GM21447 (cell line): ENCODE measurements at regions not wholly inside any gene's neighbourhood (a gene's known extent, or its start where the extent isn't known, plus 50 kb on each side); places are given as distances from the start of the nearest gene placed in this dataset.
"Not testable (repeated sequence)": the region's sequence is repeated elsewhere in the genome, so short reads cannot be mapped to it uniquely, and the experiment has no call there.

Source experiments
- ATAC-seq: cut with Tn5 transposase; IDR thresholded peaks from one replicate; pipeline ENCODE4 v1.9.1; 2021; ENCODE audit not compliant: unreplicated experiment

GRCh38 chr11:81602508-81602907, 1131.2 kb downstream of the FAM181B start:
- no peak for ATAC-seq

- no peak for ATAC-seq
Measured at GRCh38 chr11:81596704-81597103, 1137.0 kb downstream of the FAM181B start.

- no peak for ATAC-seq
Measured at GRCh38 chr11:81585390-81585933, 1148.2 kb downstream of the FAM181B start.

- no peak for ATAC-seq
Measured at GRCh38 chr11:81579339-81579738, 1154.3 kb downstream of the FAM181B start.

GRCh38 chr11:81578571-81578970, 1155.1 kb downstream of the FAM181B start:
- ATAC-seq: no peak

- ATAC-seq: no peak
Measured at GRCh38 chr11:81574301-81574700, 1159.4 kb downstream of the FAM181B start.

- ATAC-seq: no peak
Measured at GRCh38 chr11:81573367-81573766, 1160.3 kb downstream of the FAM181B start.

- no peak for ATAC-seq
Measured at GRCh38 chr11:81570669-81571068, 1163.0 kb downstream of the FAM181B start.

- ATAC-seq: no peak
Measured at GRCh38 chr11:81569999-81570398, 1163.7 kb downstream of the FAM181B start.

DNA sequence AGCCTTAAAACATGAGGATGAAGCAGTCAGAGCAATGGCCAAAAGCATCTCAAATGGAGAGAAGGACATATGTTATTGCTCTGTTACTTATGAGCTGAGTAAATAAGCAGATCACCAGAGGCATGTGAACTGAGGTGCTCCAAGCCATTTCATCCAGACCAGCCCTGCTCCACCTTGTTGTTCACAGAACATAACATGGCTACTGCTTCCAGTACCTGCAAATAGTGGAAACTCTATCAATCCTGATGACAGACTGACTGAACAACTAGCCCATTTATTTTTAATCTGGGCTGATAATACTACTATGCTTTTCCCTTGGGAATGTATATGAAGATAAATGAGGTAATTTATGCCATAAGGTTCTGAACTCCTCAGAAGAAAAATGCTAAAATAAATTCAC, 1164.7 kb downstream of the FAM181B start:
- no peak for ATAC-seq

DNA sequence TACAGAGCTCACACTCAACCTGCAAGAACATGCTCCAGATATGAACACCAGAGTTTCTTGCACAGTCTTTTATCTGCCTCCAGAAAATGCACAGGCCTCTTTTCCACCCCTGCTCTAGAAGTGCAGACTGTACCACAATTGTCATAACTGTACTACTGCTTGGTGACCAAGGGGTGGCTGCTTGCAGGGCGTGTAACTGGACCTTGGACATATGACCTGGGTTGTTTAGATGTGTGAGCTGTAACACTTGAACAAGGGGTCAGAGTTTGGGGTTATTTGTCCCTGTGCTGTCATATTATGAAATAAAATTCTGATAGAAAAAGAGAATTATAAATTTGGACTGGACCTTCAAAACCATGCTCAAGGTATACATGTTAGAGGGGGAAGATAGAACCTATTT, 1185.5 kb downstream of the FAM181B start:
- ATAC-seq: no peak

DNA sequence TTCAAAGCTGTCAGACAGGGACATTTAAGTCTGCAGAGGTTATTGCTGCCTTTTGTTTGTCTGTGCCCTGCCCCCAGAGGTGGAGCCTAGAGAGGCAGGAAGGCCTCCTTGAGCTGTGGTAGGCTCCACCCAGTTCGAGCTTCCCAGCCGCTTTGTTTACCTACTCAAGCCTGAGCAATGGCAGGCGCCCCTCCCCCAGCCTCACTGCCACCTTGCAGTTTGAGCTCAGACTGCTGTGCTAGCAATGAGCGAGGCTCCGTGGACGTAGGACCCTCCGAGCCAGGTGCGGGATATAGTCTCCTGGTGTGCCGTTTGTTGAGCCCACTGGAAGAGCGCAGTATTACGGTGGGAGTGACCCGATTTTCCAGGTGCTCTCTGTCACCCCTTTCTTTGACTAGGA, 1193.9 kb downstream of the FAM181B start:
- ATAC-seq: not testable (repeated sequence)

DNA sequence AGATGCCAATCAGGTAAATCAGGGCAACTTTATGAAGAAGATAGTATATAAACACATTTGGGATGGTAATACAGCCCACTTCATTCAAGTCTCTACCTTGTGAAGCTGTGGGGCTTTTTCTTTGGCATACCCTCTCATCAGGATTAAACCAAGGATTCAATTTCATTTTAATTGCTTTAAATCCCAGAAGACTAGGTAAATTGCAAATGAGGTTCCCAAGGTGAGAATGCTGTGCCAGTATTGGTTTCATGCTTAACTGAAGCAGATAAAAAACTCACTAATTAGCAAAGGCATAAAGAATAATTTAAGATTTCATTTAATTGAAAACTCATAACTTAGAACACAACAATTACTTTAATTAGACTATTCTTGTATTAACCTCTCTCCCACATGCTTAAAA, 1218.1 kb downstream of the FAM181B start:
- no peak for ATAC-seq

DNA sequence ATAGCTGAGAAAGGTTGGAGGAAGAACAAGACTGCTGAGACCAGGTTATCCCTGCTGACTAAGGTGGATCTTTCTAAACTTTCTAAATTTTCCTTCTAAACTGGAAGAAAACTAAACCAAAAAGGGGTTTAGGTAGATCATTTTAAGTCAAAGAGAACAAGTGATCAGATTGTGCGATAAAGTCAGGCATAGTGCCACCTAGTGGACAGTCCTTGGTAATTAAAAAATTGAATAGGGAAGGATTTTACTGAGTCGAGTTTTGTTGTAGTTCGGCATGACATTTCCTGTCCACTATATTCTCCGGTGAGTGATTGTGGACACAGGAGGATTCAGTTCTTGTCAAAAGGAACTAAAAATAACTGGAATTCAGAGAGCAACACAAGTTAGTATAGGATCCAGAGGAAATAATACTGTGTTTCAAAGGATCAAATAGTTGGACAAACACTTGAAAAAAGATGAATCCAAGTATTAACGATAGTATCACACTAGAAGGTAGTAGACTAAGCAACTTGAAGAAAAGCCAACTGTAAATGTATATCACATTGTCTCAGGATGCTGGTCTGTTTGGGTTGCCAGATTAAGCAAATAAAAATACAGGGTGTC, 1236.4 kb downstream of the FAM181B start:
- no peak for ATAC-seq

- no peak for ATAC-seq
Measured at GRCh38 chr11:81496601-81497000, 1237.1 kb downstream of the FAM181B start.

DNA sequence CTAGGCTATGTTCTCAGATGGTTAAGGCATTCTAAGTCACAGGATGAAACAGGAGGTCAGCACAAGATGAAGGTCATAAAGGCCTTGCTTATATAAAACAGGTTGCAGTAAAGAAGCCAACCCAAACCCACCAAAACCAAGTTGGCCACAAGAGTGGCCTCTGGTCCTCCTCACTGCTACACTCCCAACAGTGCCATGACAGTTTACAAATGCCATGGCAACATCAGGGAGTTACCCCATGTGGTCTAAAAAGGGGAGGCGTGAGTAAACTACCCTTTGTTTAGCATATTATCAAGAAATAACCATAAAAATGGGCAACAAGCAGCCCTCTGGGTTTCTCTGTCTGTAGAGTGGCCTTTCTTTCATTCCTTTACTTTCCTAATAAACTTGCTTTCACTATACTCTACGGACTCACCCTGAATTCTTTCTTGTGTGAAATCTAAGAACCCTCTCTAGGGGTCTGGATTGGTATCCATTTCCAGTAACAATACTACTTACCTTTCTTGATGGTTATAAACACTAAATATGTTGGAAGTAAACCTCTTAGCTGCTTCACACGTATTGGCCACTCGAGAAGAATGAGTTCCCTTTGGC, 1237.9 kb downstream of the FAM181B start:
- ATAC-seq: no peak

GRCh38 chr11:81494431-81494830, 1239.2 kb downstream of the FAM181B start:
- no peak for ATAC-seq

DNA sequence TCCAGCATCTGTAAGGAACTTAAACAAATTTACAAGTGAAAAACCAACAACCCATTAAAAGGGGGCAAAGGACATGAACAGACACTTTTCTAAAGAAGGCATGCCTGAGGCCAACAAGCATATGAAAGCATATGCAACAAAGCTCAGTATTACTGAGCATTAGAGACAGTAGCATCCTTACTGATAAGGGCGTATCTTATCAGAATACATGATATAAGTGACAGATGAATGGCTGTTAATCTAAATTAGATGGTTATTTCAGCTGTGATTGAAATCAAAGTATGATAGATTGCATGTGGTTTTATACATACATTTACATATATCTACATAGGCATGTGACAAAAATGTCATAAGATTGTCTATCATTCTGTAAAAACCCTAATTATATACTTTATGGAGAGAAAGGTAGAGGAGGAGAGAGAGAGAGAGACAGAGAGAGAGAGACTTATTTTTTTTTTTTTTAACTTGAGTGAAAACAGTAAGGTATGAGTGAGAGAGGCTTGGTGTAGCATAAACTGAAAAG, 1240.7 kb downstream of the FAM181B start:
- ATAC-seq: no peak

DNA sequence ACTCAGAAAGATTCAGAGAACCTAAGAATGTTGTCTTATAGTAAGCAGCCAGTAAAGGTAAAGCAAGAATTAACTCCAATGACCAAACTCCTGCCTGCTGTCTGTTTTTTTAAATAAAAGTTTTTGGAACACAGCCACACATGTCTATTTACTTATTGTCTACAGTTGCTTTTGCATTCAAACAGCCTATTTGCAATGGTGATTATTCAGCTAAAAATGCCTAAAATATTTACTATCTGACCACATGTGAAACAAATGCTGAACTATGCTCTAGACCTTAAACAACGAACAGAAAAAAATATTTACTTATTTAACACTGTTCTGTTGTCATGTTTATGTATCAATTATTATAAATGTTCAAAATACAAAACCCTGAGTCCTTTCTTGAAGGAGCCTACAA, 1246.6 kb downstream of the FAM181B start:
- no peak for ATAC-seq

DNA sequence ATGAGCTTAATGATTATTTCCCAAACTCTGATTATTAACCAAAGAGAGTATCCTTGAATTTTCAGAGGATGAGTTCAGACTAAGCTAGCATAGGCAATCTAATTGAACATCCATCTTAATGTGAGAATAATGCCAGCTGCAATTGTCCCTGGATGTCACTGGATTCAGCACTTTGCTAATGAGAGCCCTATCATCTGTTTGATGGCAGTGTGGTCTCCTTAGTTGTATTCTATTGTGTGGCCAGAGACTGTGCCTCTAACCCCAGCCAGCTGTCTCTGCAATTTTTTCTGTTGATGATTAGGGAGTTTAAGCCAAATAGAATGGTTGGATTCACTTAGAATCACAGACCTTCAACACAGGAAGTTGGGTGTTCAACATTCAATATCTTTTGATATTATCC, 1249.5 kb downstream of the FAM181B start:
- no peak for ATAC-seq

DNA sequence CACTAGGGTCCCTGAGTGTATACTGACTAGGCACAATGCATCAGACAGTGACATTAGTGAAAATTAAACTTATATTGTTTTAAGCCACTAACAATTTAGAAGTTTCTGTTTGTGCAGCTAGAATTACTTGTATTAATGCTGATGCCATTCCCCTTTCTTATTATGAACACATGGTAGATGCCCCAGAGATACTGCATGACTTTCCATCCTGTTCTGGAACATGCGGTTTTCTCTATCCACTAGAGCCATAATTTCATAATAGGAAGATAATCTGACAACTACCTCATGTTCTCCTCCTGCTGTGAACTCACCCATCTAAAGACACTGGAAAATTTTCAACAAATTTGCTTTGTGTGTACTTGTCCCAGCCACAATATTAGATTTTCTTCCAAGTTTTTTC, 1256.4 kb downstream of the FAM181B start:
- ATAC-seq: no peak

- ATAC-seq: no peak
Measured at GRCh38 chr11:81476345-81476744, 1257.3 kb downstream of the FAM181B start.

- no peak for ATAC-seq
Measured at GRCh38 chr11:81472646-81473045, 1261.0 kb downstream of the FAM181B start.
